ENCODE measurements at regions not wholly inside any gene's neighbourhood (a gene's known extent, or its start where the extent isn't known, plus 50 kb on each side); places are given as distances from the start of the nearest gene placed in this dataset.

DNA sequence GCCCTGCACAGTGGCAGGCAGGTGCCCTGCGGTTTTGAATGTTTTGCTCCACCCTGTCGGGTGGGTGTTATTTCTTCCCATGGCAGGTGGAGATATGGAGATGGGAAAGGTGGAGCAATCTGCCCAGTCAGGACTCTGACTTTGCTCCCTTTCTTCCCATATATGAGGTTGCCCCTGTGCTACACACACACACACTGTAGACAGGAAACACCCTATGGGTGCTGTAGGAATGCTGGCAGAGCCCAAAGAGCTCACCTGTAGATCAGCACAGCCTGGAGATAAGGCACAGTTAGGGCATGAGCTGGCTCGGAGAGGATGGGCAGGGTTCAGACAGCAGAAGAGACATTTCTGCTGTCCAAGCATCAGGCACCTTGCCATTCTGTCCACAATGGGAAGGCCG, 246.0 kb upstream of the AJAP1 start:
- TF ChIP-seq POLR2A (IDR thresholded peaks at IDR 0.05) (no peak), EP300 (IDR thresholded peaks at IDR 0.05) (no peak), POLR2AphosphoS5 (IDR thresholded peaks at IDR 0.05) (no peak), CTCF (IDR thresholded peaks at IDR 0.05) (no peak)
- Histone ChIP-seq H3K27me3 (no peaks in the 10 kb centered on the region), H3K4me3 (no peak overlapping the region), H3K4me1 (no peaks in the 10 kb centered on the region), H3K27ac (no peak overlapping the region), H3K9me3 (peaks cover 0 to under 1% (median 0%) of the 10 kb centered on the region in 3 donors), H3K36me3 (no peaks in the 10 kb centered on the region)
- ATAC-seq, result no peak
- 74 to 83% methylated on average over 2 of the region's 4 CpGs for whole genome bisulfite sequencing, 2 donors (ENCODE audit: low coverage in 1 of 2)

- H3K27ac ChIP-seq, result no peak overlapping the region
- WGBS, 2 donors (ENCODE audit: low coverage in 1 of 2), result 83 to 87% methylated on average over 6 to 10 of the region's 15 CpGs
- H3K9me3 ChIP-seq, result peaks cover 0 to 25% (median 0%) of the 10 kb centered on the region in 3 donors
- H3K4me1 ChIP-seq, result no peaks in the 10 kb centered on the region
- no peak for ATAC-seq
- no peak overlapping the region for H3K4me3 ChIP-seq
- TF ChIP-seq POLR2A (IDR thresholded peaks at IDR 0.05), result no peak
- no peaks in the 10 kb centered on the region for H3K36me3 ChIP-seq
- peaks cover 3% of the 10 kb centered on the region for H3K27me3 ChIP-seq
Observed at GRCh38 chr1:4411862-4412261, 242.5 kb upstream of the AJAP1 start.

GRCh38 chr1:4415476-4415875, 238.9 kb upstream of the AJAP1 start:
- H3K4me3 ChIP-seq, result no peak overlapping the region
- H3K36me3 ChIP-seq, result no peaks in the 10 kb centered on the region
- H3K27ac ChIP-seq, result no peak overlapping the region
- peaks cover 0 to 38% (median 0%) of the 10 kb centered on the region in 3 donors for H3K9me3 ChIP-seq
- peaks cover 18% of the 10 kb centered on the region for H3K27me3 ChIP-seq
- H3K4me1 ChIP-seq, result no peaks in the 10 kb centered on the region
- TF ChIP-seq EP300 (IDR thresholded peaks at IDR 0.05), result no peak
- TF ChIP-seq POLR2AphosphoS5 (IDR thresholded peaks at IDR 0.05), result no peak
- TF ChIP-seq POLR2A (IDR thresholded peaks at IDR 0.05), result no peak
- no peak for TF ChIP-seq CTCF (IDR thresholded peaks at IDR 0.05)
- 82 to 83% methylated on average over 1 to 2 of the region's 5 CpGs for WGBS, 2 donors (ENCODE audit: low coverage in 1 of 2)
- ATAC-seq, result no peak

GRCh38 chr1:4416189-4416588, 238.2 kb upstream of the AJAP1 start:
- Histone ChIP-seq H3K4me1 (no peaks in the 10 kb centered on the region), H3K36me3 (no peaks in the 10 kb centered on the region), H3K27me3 (peaks cover 25% of the 10 kb centered on the region), H3K27ac (no peak overlapping the region), H3K4me3 (no peak overlapping the region), H3K9me3 (peaks cover 0 to 43% (median 0%) of the 10 kb centered on the region in 3 donors)
- ATAC-seq, result no peak
- 42 to 55% methylated on average over 4 to 5 of the region's 5 CpGs for WGBS, 2 donors (ENCODE audit: low coverage in 1 of 2)
- TF ChIP-seq POLR2A (IDR thresholded peaks at IDR 0.05) (no peak), CTCF (IDR thresholded peaks at IDR 0.05) (no peak), EP300 (IDR thresholded peaks at IDR 0.05) (no peak), POLR2AphosphoS5 (IDR thresholded peaks at IDR 0.05) (no peak)

DNA sequence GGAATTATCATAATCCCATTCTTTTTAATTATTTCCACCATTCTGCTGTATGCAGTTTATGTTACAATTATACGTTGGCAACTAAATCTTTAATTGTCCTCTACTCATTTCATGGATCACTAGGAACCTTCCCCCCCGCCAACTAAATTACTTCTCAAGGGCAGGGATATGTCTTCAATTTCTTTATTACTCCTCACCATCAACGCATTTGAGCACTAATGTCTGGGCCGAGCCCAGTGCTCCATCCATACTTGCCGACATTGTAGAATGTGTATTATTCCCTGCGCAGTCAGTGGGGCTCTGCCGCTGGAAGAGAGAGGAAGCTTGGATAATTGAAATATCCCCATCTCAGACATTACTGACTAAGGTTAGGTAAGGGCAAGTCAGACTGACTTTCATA, 236.4 kb upstream of the AJAP1 start:
- WGBS, 2 donors (ENCODE audit: low coverage in 1 of 2), result 86 to 100% methylated on average over 3 to 7 of the region's 7 CpGs

More for the DNA sequence above, 236.4 kb upstream of the AJAP1 start:
- no peak for TF ChIP-seq POLR2AphosphoS5 (IDR thresholded peaks at IDR 0.05)
- TF ChIP-seq CTCF (IDR thresholded peaks at IDR 0.05), result no peak
- TF ChIP-seq POLR2A (IDR thresholded peaks at IDR 0.05), result no peak
- no peak for TF ChIP-seq EP300 (IDR thresholded peaks at IDR 0.05)
- no peaks in the 10 kb centered on the region for H3K4me1 ChIP-seq
- H3K9me3 ChIP-seq, result peaks cover 0 to 43% (median 0%) of the 10 kb centered on the region in 3 donors
- no peak for ATAC-seq
- no peaks in the 10 kb centered on the region for H3K36me3 ChIP-seq
- H3K27me3 ChIP-seq, result peaks cover 35% of the 10 kb centered on the region
- no peak overlapping the region for H3K27ac ChIP-seq
- no peak overlapping the region for H3K4me3 ChIP-seq
